HEK293 (cell line): ENCODE measurements at regions not wholly inside any gene's neighbourhood (a gene's known extent, or its start where the extent isn't known, plus 50 kb on each side); places are given as distances from the start of the nearest gene placed in this dataset.

ENCODE experiments used
- CTCF ChIA-PET: fragments of 350-600 bp; formaldehyde crosslinking; extraction: SDS; loops from one replicate; lab custom pipeline; 2021; ENCODE audit warnings: antibody characterized with exemption; lab: Yijun Ruan, JAX
- POLR2A ChIA-PET: fragments of 300-600 bp; formaldehyde crosslinking; extraction: SDS; loops from one replicate; lab custom pipeline; 2020; ENCODE audit warnings: antibody characterized with exemption, inconsistent platforms; lab: Yijun Ruan, JAX
- H3K27ac ChIP-seq: fragments of 200-500 bp; sonication (Bioruptor generic); 2 replicates; pipeline ENCODE4 v1.5.1; 2014; ENCODE audit warnings: low read depth, low read length, control low read depth, inconsistent platforms; ENCODE audit errors: extremely low read depth
- H3K36me3 ChIP-seq, 2 experiments: fragments of 200-500 bp in 1 of 2; sonication (Bioruptor generic) in 1 of 2; 1 replicate in 1 of 2; 2 replicates in 1 of 2; pipeline ENCODE4 v1.5.1; 2014 to 2017; ENCODE audit warnings: inconsistent platforms in 2 of 2, low read length in 2 of 2; ENCODE audit not compliant: control insufficient read depth in 2 of 2, insufficient read depth in 1 of 2
- H3K4me1 ChIP-seq: fragments of 200-500 bp; sonication (Bioruptor generic); 2 replicates; pipeline ENCODE4 v1.5.1; 2014; ENCODE audit warnings: mild to moderate bottlenecking, low read length, inconsistent platforms; ENCODE audit not compliant: control insufficient read depth, insufficient read depth
- H3K4me3 ChIP-seq: 2 replicates; pipeline ENCODE4 v1.5.1; 2011; ENCODE audit warnings: low read depth, mild to moderate bottlenecking, control low read depth, low read length, moderate library complexity
- H3K9me3 ChIP-seq: fragments of 200-500 bp; sonication (Bioruptor generic); 2 replicates; pipeline ENCODE4 v1.5.1; 2014; ENCODE audit warnings: low read depth, low read length, inconsistent platforms; ENCODE audit not compliant: control insufficient read depth, insufficient read depth
- KLF17 ChIP-seq: fragments of 450-650 bp; formaldehyde crosslinking; IDR thresholded peaks from 2 replicates; pipeline ENCODE4 v1.5.1; 2016; ENCODE audit warnings: missing biosample characterization, missing genetic modification characterization
- KLF9 ChIP-seq: fragments of 450-650 bp; formaldehyde crosslinking; IDR thresholded peaks from 2 replicates; pipeline ENCODE4 v1.5.1; 2016; ENCODE audit warnings: missing biosample characterization, missing genetic modification characterization, low read depth
- ZBTB48 ChIP-seq: fragments of 450-650 bp; formaldehyde crosslinking; IDR thresholded peaks from 2 replicates; pipeline ENCODE4 v1.5.1; 2016; ENCODE audit warnings: missing biosample characterization, missing genetic modification characterization
- ZFP3 ChIP-seq: fragments of 450-650 bp; formaldehyde crosslinking; IDR thresholded peaks from 2 replicates; pipeline ENCODE4 v1.5.1; 2016; ENCODE audit warnings: low read depth, missing biosample characterization, missing genetic modification characterization
- ZNF138 ChIP-seq: fragments of 450-650 bp; formaldehyde crosslinking; IDR thresholded peaks from 2 replicates; pipeline ENCODE4 v1.5.1; 2016; ENCODE audit warnings: missing biosample characterization, missing genetic modification characterization, borderline replicate concordance
- ZNF266 ChIP-seq: fragments of 450-650 bp; formaldehyde crosslinking; IDR thresholded peaks from 2 replicates; pipeline ENCODE4 v1.5.1; 2016; ENCODE audit warnings: missing biosample characterization, missing genetic modification characterization, low read depth
- ZNF404 ChIP-seq: fragments of 450-650 bp; formaldehyde crosslinking; IDR thresholded peaks from 2 replicates; pipeline ENCODE4 v1.5.1; 2017; ENCODE audit warnings: missing biosample characterization, missing genetic modification characterization
- ZNF830 ChIP-seq: fragments of 450-650 bp; IDR thresholded peaks from 2 replicates; pipeline ENCODE4 v1.5.0; 2018; ENCODE audit warnings: missing biosample characterization, missing genetic modification characterization, low read depth, mild to moderate bottlenecking, moderate library complexity
- TF ChIP-seq, protein P1 (sequence below): fragments of 450-650 bp; formaldehyde crosslinking; IDR thresholded peaks from 2 replicates; pipeline ENCODE4 v1.5.1; 2016; ENCODE audit warnings: missing biosample characterization, missing genetic modification characterization, low read depth
- TF ChIP-seq, protein P2 (sequence below): fragments of 450-650 bp; formaldehyde crosslinking; conservative IDR thresholded peaks from 2 replicates; pipeline ENCODE4 v1.5.1; 2016; ENCODE audit warnings: low read depth, missing biosample characterization, missing genetic modification characterization
- TF ChIP-seq, protein P3 (sequence below): fragments of 450-650 bp; formaldehyde crosslinking; IDR thresholded peaks from 2 replicates; pipeline ENCODE4 v1.5.1; 2016; ENCODE audit warnings: missing biosample characterization, missing genetic modification characterization
- TF ChIP-seq, protein P4 (sequence below): fragments of 450-650 bp; formaldehyde crosslinking; IDR thresholded peaks from 2 replicates; pipeline ENCODE4 v1.5.1; 2016; ENCODE audit warnings: missing biosample characterization, missing genetic modification characterization
- TF ChIP-seq, protein P5 (sequence below): fragments of 450-650 bp; formaldehyde crosslinking; IDR thresholded peaks from 2 replicates; pipeline ENCODE4 v1.5.1; 2016; ENCODE audit warnings: missing biosample characterization, missing genetic modification characterization

DNA sequence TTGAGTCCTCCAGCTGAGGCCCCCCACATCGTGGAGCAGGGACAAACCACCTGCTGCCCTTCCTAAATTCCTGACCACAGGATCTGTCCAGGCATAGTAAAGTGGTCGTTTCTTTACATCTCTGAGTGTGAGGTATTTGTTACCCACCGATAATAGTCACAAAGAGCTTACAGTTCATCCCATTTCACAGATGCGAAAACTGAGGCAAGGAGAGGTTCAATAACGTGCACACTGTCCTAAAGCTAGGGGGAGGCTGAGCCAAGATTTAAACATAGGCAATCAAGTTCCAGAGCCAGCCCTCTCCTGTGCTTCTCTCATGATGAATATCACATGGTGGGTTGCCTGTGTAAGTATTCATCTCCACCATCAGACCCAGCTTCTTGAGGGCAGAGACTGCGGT lies 135.4 kb downstream of the CCT6B start:
- TF ChIP-seq, protein P1, sequence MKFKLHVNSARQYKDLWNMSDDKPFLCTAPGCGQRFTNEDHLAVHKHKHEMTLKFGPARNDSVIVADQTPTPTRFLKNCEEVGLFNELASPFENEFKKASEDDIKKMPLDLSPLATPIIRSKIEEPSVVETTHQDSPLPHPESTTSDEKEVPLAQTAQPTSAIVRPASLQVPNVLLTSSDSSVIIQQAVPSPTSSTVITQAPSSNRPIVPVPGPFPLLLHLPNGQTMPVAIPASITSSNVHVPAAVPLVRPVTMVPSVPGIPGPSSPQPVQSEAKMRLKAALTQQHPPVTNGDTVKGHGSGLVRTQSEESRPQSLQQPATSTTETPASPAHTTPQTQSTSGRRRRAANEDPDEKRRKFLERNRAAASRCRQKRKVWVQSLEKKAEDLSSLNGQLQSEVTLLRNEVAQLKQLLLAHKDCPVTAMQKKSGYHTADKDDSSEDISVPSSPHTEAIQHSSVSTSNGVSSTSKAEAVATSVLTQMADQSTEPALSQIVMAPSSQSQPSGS (tag by site-specific recombination) = no peak
- TF ChIP-seq KLF9 (tag by site-specific recombination) (no peak), ZNF830 (tag by site-specific recombination) (no peak), KLF17 (tag by site-specific recombination) (no peak), ZBTB48 (tag by site-specific recombination) (no peak), ZNF266 (tag by site-specific recombination) (no peak), ZNF138 (no peak)
- TF ChIP-seq, protein P2, sequence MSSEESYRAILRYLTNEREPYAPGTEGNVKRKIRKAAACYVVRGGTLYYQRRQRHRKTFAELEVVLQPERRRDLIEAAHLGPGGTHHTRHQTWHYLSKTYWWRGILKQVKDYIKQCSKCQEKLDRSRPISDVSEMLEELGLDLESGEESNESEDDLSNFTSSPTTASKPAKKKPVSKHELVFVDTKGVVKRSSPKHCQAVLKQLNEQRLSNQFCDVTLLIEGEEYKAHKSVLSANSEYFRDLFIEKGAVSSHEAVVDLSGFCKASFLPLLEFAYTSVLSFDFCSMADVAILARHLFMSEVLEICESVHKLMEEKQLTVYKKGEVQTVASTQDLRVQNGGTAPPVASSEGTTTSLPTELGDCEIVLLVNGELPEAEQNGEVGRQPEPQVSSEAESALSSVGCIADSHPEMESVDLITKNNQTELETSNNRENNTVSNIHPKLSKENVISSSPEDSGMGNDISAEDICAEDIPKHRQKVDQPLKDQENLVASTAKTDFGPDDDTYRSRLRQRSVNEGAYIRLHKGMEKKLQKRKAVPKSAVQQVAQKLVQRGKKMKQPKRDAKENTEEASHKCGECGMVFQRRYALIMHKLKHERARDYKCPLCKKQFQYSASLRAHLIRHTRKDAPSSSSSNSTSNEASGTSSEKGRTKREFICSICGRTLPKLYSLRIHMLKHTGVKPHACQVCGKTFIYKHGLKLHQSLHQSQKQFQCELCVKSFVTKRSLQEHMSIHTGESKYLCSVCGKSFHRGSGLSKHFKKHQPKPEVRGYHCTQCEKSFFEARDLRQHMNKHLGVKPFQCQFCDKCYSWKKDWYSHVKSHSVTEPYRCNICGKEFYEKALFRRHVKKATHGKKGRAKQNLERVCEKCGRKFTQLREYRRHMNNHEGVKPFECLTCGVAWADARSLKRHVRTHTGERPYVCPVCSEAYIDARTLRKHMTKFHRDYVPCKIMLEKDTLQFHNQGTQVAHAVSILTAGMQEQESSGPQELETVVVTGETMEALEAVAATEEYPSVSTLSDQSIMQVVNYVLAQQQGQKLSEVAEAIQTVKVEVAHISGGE (tag by site-specific recombination) = no peak
- TF ChIP-seq, protein P3, sequence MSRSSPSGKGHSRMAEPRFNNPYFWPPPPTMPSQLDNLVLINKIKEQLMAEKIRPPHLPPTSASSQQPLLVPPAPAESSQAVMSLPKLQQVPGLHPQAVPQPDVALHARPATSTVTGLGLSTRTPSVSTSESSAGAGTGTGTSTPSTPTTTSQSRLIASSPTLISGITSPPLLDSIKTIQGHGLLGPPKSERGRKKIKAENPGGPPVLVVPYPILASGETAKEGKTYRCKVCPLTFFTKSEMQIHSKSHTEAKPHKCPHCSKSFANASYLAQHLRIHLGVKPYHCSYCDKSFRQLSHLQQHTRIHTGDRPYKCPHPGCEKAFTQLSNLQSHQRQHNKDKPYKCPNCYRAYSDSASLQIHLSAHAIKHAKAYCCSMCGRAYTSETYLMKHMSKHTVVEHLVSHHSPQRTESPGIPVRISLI (tag by site-specific recombination) = no peak
- TF ChIP-seq, protein P4, sequence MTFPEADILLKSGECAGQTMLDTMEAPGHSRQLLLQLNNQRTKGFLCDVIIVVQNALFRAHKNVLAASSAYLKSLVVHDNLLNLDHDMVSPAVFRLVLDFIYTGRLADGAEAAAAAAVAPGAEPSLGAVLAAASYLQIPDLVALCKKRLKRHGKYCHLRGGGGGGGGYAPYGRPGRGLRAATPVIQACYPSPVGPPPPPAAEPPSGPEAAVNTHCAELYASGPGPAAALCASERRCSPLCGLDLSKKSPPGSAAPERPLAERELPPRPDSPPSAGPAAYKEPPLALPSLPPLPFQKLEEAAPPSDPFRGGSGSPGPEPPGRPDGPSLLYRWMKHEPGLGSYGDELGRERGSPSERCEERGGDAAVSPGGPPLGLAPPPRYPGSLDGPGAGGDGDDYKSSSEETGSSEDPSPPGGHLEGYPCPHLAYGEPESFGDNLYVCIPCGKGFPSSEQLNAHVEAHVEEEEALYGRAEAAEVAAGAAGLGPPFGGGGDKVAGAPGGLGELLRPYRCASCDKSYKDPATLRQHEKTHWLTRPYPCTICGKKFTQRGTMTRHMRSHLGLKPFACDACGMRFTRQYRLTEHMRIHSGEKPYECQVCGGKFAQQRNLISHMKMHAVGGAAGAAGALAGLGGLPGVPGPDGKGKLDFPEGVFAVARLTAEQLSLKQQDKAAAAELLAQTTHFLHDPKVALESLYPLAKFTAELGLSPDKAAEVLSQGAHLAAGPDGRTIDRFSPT (tag by site-specific recombination) = no peak
- TF ChIP-seq, protein P5, sequence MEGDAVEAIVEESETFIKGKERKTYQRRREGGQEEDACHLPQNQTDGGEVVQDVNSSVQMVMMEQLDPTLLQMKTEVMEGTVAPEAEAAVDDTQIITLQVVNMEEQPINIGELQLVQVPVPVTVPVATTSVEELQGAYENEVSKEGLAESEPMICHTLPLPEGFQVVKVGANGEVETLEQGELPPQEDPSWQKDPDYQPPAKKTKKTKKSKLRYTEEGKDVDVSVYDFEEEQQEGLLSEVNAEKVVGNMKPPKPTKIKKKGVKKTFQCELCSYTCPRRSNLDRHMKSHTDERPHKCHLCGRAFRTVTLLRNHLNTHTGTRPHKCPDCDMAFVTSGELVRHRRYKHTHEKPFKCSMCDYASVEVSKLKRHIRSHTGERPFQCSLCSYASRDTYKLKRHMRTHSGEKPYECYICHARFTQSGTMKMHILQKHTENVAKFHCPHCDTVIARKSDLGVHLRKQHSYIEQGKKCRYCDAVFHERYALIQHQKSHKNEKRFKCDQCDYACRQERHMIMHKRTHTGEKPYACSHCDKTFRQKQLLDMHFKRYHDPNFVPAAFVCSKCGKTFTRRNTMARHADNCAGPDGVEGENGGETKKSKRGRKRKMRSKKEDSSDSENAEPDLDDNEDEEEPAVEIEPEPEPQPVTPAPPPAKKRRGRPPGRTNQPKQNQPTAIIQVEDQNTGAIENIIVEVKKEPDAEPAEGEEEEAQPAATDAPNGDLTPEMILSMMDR (tag by site-specific recombination) = no peak
- TF ChIP-seq, all 188 proteins: peak for 0
- Histone ChIP-seq H3K36me3 (no peaks in the 10 kb centered on the region), H3K9me3 (no peaks in the 10 kb centered on the region), H3K27ac (no peak overlapping the region), H3K4me3 (no peak overlapping the region), H3K4me1 (no peaks in the 10 kb centered on the region)
- POLR2A ChIA-PET = no interaction called here
- CTCF ChIA-PET = interaction anchor here (0.5 to 0.7 kb wide), 2 partner anchors 52 to 540 kb away, joined by 3 to 4 read pairs; partner anchors contain the start of gene CCL11

DNA sequence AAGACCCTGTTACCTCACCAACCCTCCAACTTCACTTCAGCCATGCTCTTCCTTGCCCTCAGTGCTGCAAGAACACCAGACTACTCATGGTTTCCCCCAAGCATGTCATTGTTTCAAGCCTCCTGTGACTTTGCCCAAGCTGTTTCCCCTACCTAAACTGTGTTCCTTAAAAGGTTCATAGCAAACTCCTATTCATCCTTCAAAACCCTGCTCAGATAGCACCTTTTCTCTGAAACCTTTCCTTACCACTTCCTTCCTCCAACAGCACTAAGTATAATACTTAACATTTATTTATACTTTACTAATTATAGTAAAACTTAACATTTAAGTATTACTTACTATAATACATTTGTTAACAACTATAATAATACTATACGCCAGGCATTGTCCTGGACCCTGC lies 136.2 kb downstream of the CCT6B start:
- Histone ChIP-seq H3K4me3 (no peak overlapping the region), H3K36me3 (no peaks in the 10 kb centered on the region), H3K9me3 (no peaks in the 10 kb centered on the region), H3K27ac (no peak overlapping the region), H3K4me1 (no peaks in the 10 kb centered on the region)
- no peak for TF ChIP-seq ZNF404 (tag by site-specific recombination)
- TF ChIP-seq ZFP3 = peak; percentile 82
- ChIA-PET CTCF (no interaction called here), POLR2A (no interaction called here)
